ENCODE measurements at regions not wholly inside any gene's neighbourhood (a gene's known extent, or its start where the extent isn't known, plus 50 kb on each side); places are given as distances from the start of the nearest gene placed in this dataset.

DNA sequence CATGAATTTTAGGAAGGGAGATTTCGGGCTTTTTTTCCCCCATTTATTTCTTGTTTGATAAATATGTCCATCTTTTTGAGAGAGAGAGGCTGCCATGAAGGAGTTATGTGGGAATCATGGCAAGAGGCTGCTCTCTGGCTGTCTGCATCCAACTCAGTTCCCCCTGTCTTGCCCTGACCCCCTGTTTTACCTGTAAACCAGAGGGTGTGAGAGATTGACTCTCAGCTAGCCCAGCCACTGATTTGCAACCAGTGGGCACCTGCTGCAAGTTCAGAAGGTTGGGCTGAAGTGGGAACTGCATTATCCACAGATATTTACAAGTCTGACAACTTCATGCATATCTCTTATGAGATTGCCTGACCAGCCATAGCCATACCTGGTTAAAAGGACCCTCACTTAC lies 625.4 kb upstream of the FANCL start:
- TF ChIP-seq, protein P1, sequence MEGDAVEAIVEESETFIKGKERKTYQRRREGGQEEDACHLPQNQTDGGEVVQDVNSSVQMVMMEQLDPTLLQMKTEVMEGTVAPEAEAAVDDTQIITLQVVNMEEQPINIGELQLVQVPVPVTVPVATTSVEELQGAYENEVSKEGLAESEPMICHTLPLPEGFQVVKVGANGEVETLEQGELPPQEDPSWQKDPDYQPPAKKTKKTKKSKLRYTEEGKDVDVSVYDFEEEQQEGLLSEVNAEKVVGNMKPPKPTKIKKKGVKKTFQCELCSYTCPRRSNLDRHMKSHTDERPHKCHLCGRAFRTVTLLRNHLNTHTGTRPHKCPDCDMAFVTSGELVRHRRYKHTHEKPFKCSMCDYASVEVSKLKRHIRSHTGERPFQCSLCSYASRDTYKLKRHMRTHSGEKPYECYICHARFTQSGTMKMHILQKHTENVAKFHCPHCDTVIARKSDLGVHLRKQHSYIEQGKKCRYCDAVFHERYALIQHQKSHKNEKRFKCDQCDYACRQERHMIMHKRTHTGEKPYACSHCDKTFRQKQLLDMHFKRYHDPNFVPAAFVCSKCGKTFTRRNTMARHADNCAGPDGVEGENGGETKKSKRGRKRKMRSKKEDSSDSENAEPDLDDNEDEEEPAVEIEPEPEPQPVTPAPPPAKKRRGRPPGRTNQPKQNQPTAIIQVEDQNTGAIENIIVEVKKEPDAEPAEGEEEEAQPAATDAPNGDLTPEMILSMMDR (IDR thresholded peaks at IDR 0.05; ENCODE audit: borderline replicate concordance, extremely low read depth, low read length, poor library complexity, severe bottlenecking) = no peak
- no peak for TF ChIP-seq EZH2 (IDR thresholded peaks at IDR 0.05; ENCODE audit: borderline replicate concordance, low read depth, low read length, severe bottlenecking)
